CD4-positive, alpha-beta T cell (primary cell): ENCODE measurements at regions not wholly inside any gene's neighbourhood (a gene's known extent, or its start where the extent isn't known, plus 50 kb on each side); places are given as distances from the start of the nearest gene placed in this dataset.

Source experiments
- ATAC-seq: fragments of 200-7000 bp; cut with Tn5 transposase; one replicate; pipeline ENCODE4 v1.10.0; 2022; ENCODE audit warnings: mild to moderate bottlenecking; ENCODE audit not compliant: poor library complexity
- CTCF ChIA-PET: fragments of 350-600 bp; sonication (Branson Sonifier 250); formaldehyde crosslinking; loops from one replicate; lab custom pipeline; 2021; ENCODE audit warnings: antibody characterized with exemption, inconsistent platforms; lab: Charles Lee
- POLR2A ChIA-PET: fragments of 350-600 bp; sonication (Branson Sonifier 250); formaldehyde crosslinking; loops from one replicate; lab custom pipeline; 2021; ENCODE audit warnings: antibody characterized with exemption, inconsistent platforms; lab: Charles Lee
- DNase-seq, 14 experiments: peaks; one replicate each; pipeline ENCODE4 v3.0.0-alpha.2; 2013 to 2020; ENCODE audit warnings: mixed read lengths in 2 of 14
- H3K27ac ChIP-seq, 2 donors: one replicate each; pipeline versions ENCODE4 v1.5.1 to v1.7.0; 2013; ENCODE audit warnings: low read length in 2 of 2, low read depth in 1 of 2, mild to moderate bottlenecking in 1 of 2
- H3K27me3 ChIP-seq, 2 experiments: 1 replicate in 1 of 2; 2 replicates in 1 of 2; pipeline versions ENCODE4 v1.6.1 to v1.7.0; 2013; ENCODE audit warnings: low read length in 2 of 2, control low read depth in 1 of 2, mild to moderate bottlenecking in 1 of 2, moderate library complexity in 1 of 2; ENCODE audit not compliant: insufficient read depth in 2 of 2, control insufficient read depth in 1 of 2
- H3K36me3 ChIP-seq: one replicate; pipeline ENCODE4 v1.6.1; 2013; ENCODE audit warnings: low read length, control low read depth; ENCODE audit not compliant: insufficient read depth
- H3K4me1 ChIP-seq: one replicate; pipeline ENCODE4 v1.6.1; 2013; ENCODE audit warnings: low read length, control low read depth; ENCODE audit not compliant: insufficient read depth
- H3K4me3 ChIP-seq: one replicate; pipeline ENCODE4 v1.5.1; 2013; ENCODE audit warnings: mild to moderate bottlenecking, low read length, moderate library complexity
- H3K9me3 ChIP-seq, 2 experiments: 1 replicate in 1 of 2; 2 replicates in 1 of 2; pipeline versions ENCODE4 v1.6.1 to v1.7.0; 2013; ENCODE audit warnings: low read length in 2 of 2, mild to moderate bottlenecking in 2 of 2, control low read depth in 1 of 2, moderate library complexity in 1 of 2; ENCODE audit not compliant: control insufficient read depth in 1 of 2, insufficient read depth in 1 of 2
- H3K27ac Mint-ChIP-seq: one replicate; pipeline ENCODE4 v1.8.0; 2020; ENCODE audit warnings: mixed read lengths
- H3K27me3 Mint-ChIP-seq: one replicate; pipeline ENCODE4 v1.8.0; 2021; ENCODE audit warnings: mixed read lengths
- H3K36me3 Mint-ChIP-seq: one replicate; pipeline ENCODE4 v1.8.0; 2021; ENCODE audit warnings: low read depth, mixed read lengths
- H3K4me1 Mint-ChIP-seq: one replicate; pipeline ENCODE4 v1.8.0; 2021; ENCODE audit warnings: low read depth, mixed read lengths
- H3K4me3 Mint-ChIP-seq: one replicate; pipeline ENCODE4 v1.8.0; 2020; ENCODE audit warnings: mild to moderate bottlenecking, mixed read lengths
- H3K9me3 Mint-ChIP-seq: one replicate; pipeline ENCODE4 v1.8.0; 2020; ENCODE audit warnings: mixed read lengths
- CTCF ChIP-seq: fragments of 200-600 bp; IDR thresholded peaks from one replicate; pipeline ENCODE4 v1.8.0; 2022; ENCODE audit warnings: antibody characterized with exemption, mild to moderate bottlenecking
- intact Hi-C, 2 experiments: fragments of 100-400 bp; cut with DNase I in 1 of 2; cut with micrococcal nuclease in 1 of 2; formaldehyde crosslinking; loops; one replicate each; pipeline versions ENCODE4 v1.15.1 to v1.9.0; 2023 to 2025; cut with DNase I, micrococcal nuclease

GRCh38 chr10:29920408-29921070, 138.8 kb downstream of the JCAD start:
- Mint-ChIP-seq H3K27ac (no peak overlapping the region), H3K4me3 (no peak overlapping the region), H3K27me3 (peaks cover 23% of the 10 kb centered on the region), H3K9me3 (no peaks in the 10 kb centered on the region), H3K36me3 (no peaks in the 10 kb centered on the region), H3K4me1 (no peaks in the 10 kb centered on the region)
- CTCF ChIA-PET = no interaction called here
- DNase-seq (no peak), ATAC-seq (no peak)
- Histone ChIP-seq H3K27me3 (peaks cover 6 to 15% of the 10 kb centered on the region in 2 experiments), H3K27ac (no peak overlapping the region), H3K4me1 (no peaks in the 10 kb centered on the region), H3K36me3 (no peaks in the 10 kb centered on the region), H3K9me3 (peaks cover 0 to 3% of the 10 kb centered on the region in 2 experiments), H3K4me3 (no peak overlapping the region)
- no peak for TF ChIP-seq CTCF
- POLR2A ChIA-PET = no interaction called here
- intact Hi-C loops = no loop called here

GRCh38 chr10:29918623-29919400, 140.6 kb downstream of the JCAD start:
- Mint-ChIP-seq H3K27me3 (peaks cover 19% of the 10 kb centered on the region), H3K4me3 (no peak overlapping the region), H3K4me1 (no peaks in the 10 kb centered on the region), H3K9me3 (no peaks in the 10 kb centered on the region), H3K36me3 (no peaks in the 10 kb centered on the region), H3K27ac (no peak overlapping the region)
- H3K9me3 ChIP-seq = no peaks in the 10 kb centered on the region
- TF ChIP-seq CTCF = no peak
- no peaks in the 10 kb centered on the region for H3K36me3 ChIP-seq
- ChIA-PET CTCF (no interaction called here), POLR2A (no interaction called here)
- H3K4me1 ChIP-seq = no peaks in the 10 kb centered on the region
- H3K4me3 ChIP-seq = no peak overlapping the region
- peaks cover 6 to 15% of the 10 kb centered on the region in 2 experiments for H3K27me3 ChIP-seq
- intact Hi-C loops = no loop called here
- ATAC-seq (no peak), DNase-seq (no peak)
- no peak overlapping the region for H3K27ac ChIP-seq

GRCh38 chr10:29917311-29917710, 142.1 kb downstream of the JCAD start:
- Histone ChIP-seq H3K36me3 (no peaks in the 10 kb centered on the region), H3K27me3 (peaks cover 6 to 15% of the 10 kb centered on the region in 2 experiments), H3K4me1 (no peaks in the 10 kb centered on the region), H3K4me3 (no peak overlapping the region), H3K27ac (no peak overlapping the region), H3K9me3 (no peaks in the 10 kb centered on the region)
- ChIA-PET CTCF (no interaction called here), POLR2A (interaction anchor here (0.6 kb wide), 1 partner anchor 26 kb away, joined by 3 read pairs; no protein-coding TSS in a partner anchor)
- Mint-ChIP-seq H3K36me3 (no peaks in the 10 kb centered on the region), H3K27ac (no peak overlapping the region), H3K4me3 (no peak overlapping the region), H3K27me3 (peaks cover 18% of the 10 kb centered on the region), H3K4me1 (no peaks in the 10 kb centered on the region), H3K9me3 (no peaks in the 10 kb centered on the region)
- intact Hi-C loops = no loop called here
- ATAC-seq (no peak), DNase-seq (no peak)
- TF ChIP-seq CTCF = no peak
